SK-N-SH (cell line): ENCODE measurements at regions not wholly inside any gene's neighbourhood (a gene's known extent, or its start where the extent isn't known, plus 50 kb on each side); places are given as distances from the start of the nearest gene placed in this dataset.
"Not testable (repeated sequence)": the region's sequence is repeated elsewhere in the genome, so short reads cannot be mapped to it uniquely, and the experiment has no call there.

Experiments used
- CTCF ChIA-PET: fragments of 300-600, 350-600 bp; formaldehyde crosslinking; extraction: SDS; loops from one replicate; lab custom pipeline; 2021; lab: Yijun Ruan, JAX
- POLR2A ChIA-PET: fragments of 350-600 bp; sonication (Branson Sonifier 250); formaldehyde crosslinking; extraction: SDS; loops from one replicate; lab custom pipeline; 2020; ENCODE audit warnings: antibody characterized with exemption, inconsistent platforms; lab: Yijun Ruan, JAX
- DNase-seq: peaks from one replicate; pipeline ENCODE4 v3.0.0; 2012
- H2AFZ ChIP-seq: fragments of 200-600 bp; sonication (generic); 2 replicates; pipeline ENCODE4 v1.8.1; 2016; ENCODE audit warnings: antibody characterized with exemption, mild to moderate bottlenecking, low read depth
- H3F3A ChIP-seq: fragments of 200-600 bp; sonication (generic); replicated peaks from 2 replicates; pipeline ENCODE3; 2016; ENCODE audit warnings: antibody characterized with exemption, mild to moderate bottlenecking; ENCODE audit not compliant: insufficient read depth
- H3K27ac ChIP-seq, 2 experiments: fragments of 200-500 bp in 1 of 2; fragments of 200-600 bp in 1 of 2; sonication (Bioruptor generic) in 1 of 2; sonication (generic), shearing (Covaris generic) in 1 of 2; 2 replicates each; pipeline versions ENCODE4 v1.5.1 to v1.6.1; 2014 to 2016; ENCODE audit warnings: low read depth in 2 of 2, inconsistent platforms in 1 of 2, low read length in 1 of 2, mild to moderate bottlenecking in 1 of 2, mixed read lengths in 1 of 2
- H3K27me3 ChIP-seq: fragments of 200-600 bp; sonication (generic), shearing (Covaris generic); 2 replicates; pipeline ENCODE4 v1.6.1; 2016; ENCODE audit warnings: mixed run types; ENCODE audit not compliant: insufficient read depth
- H3K36me3 ChIP-seq, 2 experiments: fragments of 200-500 bp in 1 of 2; fragments of 200-600 bp in 1 of 2; sonication (Bioruptor generic) in 1 of 2; sonication (generic) in 1 of 2; replicated peaks in 1 of 2; 2 replicates each; pipeline versions ENCODE3 to v1.5.1; 2014 to 2016; ENCODE audit warnings: low read length in 1 of 2, mild to moderate bottlenecking in 1 of 2; ENCODE audit not compliant: insufficient read depth in 2 of 2, control insufficient read depth in 1 of 2
- H3K4me1 ChIP-seq, 2 experiments: fragments of 200-500 bp in 1 of 2; fragments of 200-600 bp in 1 of 2; sonication (Bioruptor generic) in 1 of 2; sonication (generic), shearing (Covaris generic) in 1 of 2; 2 replicates each; pipeline versions ENCODE4 v1.5.1 to v1.6.1; 2014 to 2016; ENCODE audit warnings: low read depth in 1 of 2, low read length in 1 of 2, mixed run types in 1 of 2; ENCODE audit not compliant: insufficient read depth in 2 of 2, control insufficient read depth in 1 of 2
- H3K4me2 ChIP-seq: fragments of 200-600 bp; sonication (generic), shearing (Covaris generic); 2 replicates; pipeline ENCODE4 v1.6.1; 2017; ENCODE audit warnings: mixed run types
- H3K4me3 ChIP-seq, 2 experiments: fragments of 200-500 bp in 1 of 2; fragments of 200-600 bp in 1 of 2; sonication (Bioruptor generic) in 1 of 2; sonication (generic), shearing (Covaris generic) in 1 of 2; 2 replicates each; pipeline versions ENCODE4 v1.5.1 to v1.8.1; 2014 to 2016; ENCODE audit warnings: low read depth in 2 of 2, inconsistent platforms in 1 of 2, low read length in 1 of 2, mild to moderate bottlenecking in 1 of 2, mixed read lengths in 1 of 2, moderate library complexity in 1 of 2
- H3K79me2 ChIP-seq: fragments of 200-600 bp; sonication (generic); 2 replicates; pipeline ENCODE4 v1.8.1; 2017; ENCODE audit warnings: mild to moderate bottlenecking; ENCODE audit not compliant: insufficient read depth
- H3K9ac ChIP-seq: fragments of 200-600 bp; sonication (generic); 2 replicates; pipeline ENCODE4 v1.6.1; 2017; ENCODE audit warnings: mixed run types
- H3K9me2 ChIP-seq: fragments of 200-600 bp; sonication (generic); 2 replicates; pipeline ENCODE4 v1.6.1; 2017; ENCODE audit warnings: mixed run types
- H3K9me3 ChIP-seq: fragments of 200-600 bp; sonication (generic); 2 replicates; pipeline ENCODE4 v1.6.1; 2017; ENCODE audit warnings: mixed run types, mild to moderate bottlenecking, moderate library complexity
- H4K20me1 ChIP-seq: fragments of 200-600 bp; sonication (generic); 2 replicates; pipeline ENCODE4 v1.6.1; 2017; ENCODE audit warnings: mild to moderate bottlenecking, mixed run types; ENCODE audit not compliant: insufficient read depth
- CHD2 ChIP-seq: fragments of 150-350 bp; IDR thresholded peaks from 2 replicates; pipeline ENCODE4 v1.6.1; 2018; ENCODE audit warnings: low read length; ENCODE audit not compliant: partially characterized antibody
- CTCF ChIP-seq: fragments of 200-600 bp; sonication (generic); IDR thresholded peaks from 2 replicates; pipeline ENCODE4 v1.6.1; 2017; ENCODE audit warnings: antibody characterized with exemption, mild to moderate bottlenecking, moderate library complexity
- EP300 ChIP-seq, 2 experiments: IDR thresholded peaks; 2 replicates each; pipeline versions ENCODE4 v1.4.0 to v1.6.1; 2012; ENCODE audit warnings: borderline replicate concordance in 1 of 2, low read depth in 1 of 2, low read length in 1 of 2
- FOSL2 ChIP-seq: IDR thresholded peaks from 2 replicates; pipeline ENCODE4 v1.4.0; 2012; ENCODE audit warnings: low read depth, mild to moderate bottlenecking, moderate library complexity, borderline replicate concordance
- FOXM1 ChIP-seq: IDR thresholded peaks from 2 replicates; pipeline ENCODE4 v1.4.0; 2012; ENCODE audit warnings: low read depth, mild to moderate bottlenecking
- GATA2 ChIP-seq: sonication (generic); formaldehyde crosslinking; IDR thresholded peaks from 2 replicates; pipeline ENCODE4 v1.5.0; 2020; ENCODE audit warnings: mild to moderate bottlenecking, missing genetic modification reagents
- IRF3 ChIP-seq: fragments of 150-350 bp; IDR thresholded peaks from 2 replicates; pipeline ENCODE4 v1.6.1; 2016; ENCODE audit warnings: mild to moderate bottlenecking, low read depth, low read length
- JUND ChIP-seq: IDR thresholded peaks from 2 replicates; pipeline ENCODE4 v1.4.0; 2012
- MXI1 ChIP-seq: IDR thresholded peaks from 2 replicates; pipeline ENCODE4 v1.6.1; 2012; ENCODE audit warnings: mild to moderate bottlenecking, low read depth, low read length, improper control_type of control experiment
- NFIC ChIP-seq: IDR thresholded peaks from 2 replicates; pipeline ENCODE4 v1.4.0; 2012; ENCODE audit warnings: borderline replicate concordance
- POLR2AphosphoS5 ChIP-seq: IDR thresholded peaks from 2 replicates; pipeline ENCODE4 v1.6.1; 2012; ENCODE audit warnings: low read depth, low read length
- SIN3A ChIP-seq: IDR thresholded peaks from 2 replicates; pipeline ENCODE4 v1.6.1; 2012; ENCODE audit warnings: low read depth, mild to moderate bottlenecking, low read length, moderate library complexity, borderline replicate concordance
- SMC3 ChIP-seq: IDR thresholded peaks from 2 replicates; pipeline ENCODE4 v1.6.1; 2012; ENCODE audit warnings: low read depth, low read length, improper control_type of control experiment
- TCF12 ChIP-seq: IDR thresholded peaks from 2 replicates; pipeline ENCODE4 v1.4.0; 2012
- TEAD4 ChIP-seq: IDR thresholded peaks from 2 replicates; pipeline ENCODE4 v1.4.0; 2012; ENCODE audit warnings: mild to moderate bottlenecking, borderline replicate concordance; ENCODE audit not compliant: insufficient read depth
- USF1 ChIP-seq: IDR thresholded peaks from 2 replicates; pipeline ENCODE4 v1.4.0; 2012; ENCODE audit warnings: low read depth, borderline replicate concordance
- USF2 ChIP-seq: fragments of 150-350 bp; IDR thresholded peaks from 2 replicates; pipeline ENCODE4 v1.6.1; 2017; ENCODE audit warnings: antibody characterized with exemption, low read length, low read depth, borderline replicate concordance
- YY1 ChIP-seq: IDR thresholded peaks from 2 replicates; pipeline ENCODE4 v1.4.0; 2012; ENCODE audit warnings: low read depth, mild to moderate bottlenecking
- WGBS: methylation state at CpG from one replicate; pipeline ENCODE4 v1.1.6; 2017; ENCODE audit warnings: low lambda C conversion rate; 5-methylcytosine and 5-hydroxymethylcytosine counted together

GRCh38 chr14:38941488-38941887 is 161.5 kb downstream of the SEC23A start:
- H3K27ac ChIP-seq, result no peak overlapping the region
- no peak overlapping the region for H3K4me3 ChIP-seq
- 13% methylated on average over 4 of the region's 4 CpGs for WGBS
- H2AFZ ChIP-seq, result no peak overlapping the region
- H3K36me3 ChIP-seq, result no peaks in the 10 kb centered on the region
- no peaks in the 10 kb centered on the region for H3K9me3 ChIP-seq
- no peaks in the 10 kb centered on the region for H3K9me2 ChIP-seq
- no peaks in the 10 kb centered on the region for H3K79me2 ChIP-seq
- H3K4me1 ChIP-seq, result no peaks in the 10 kb centered on the region
- H3K4me2 ChIP-seq, result no peak overlapping the region
- H4K20me1 ChIP-seq, result no peaks in the 10 kb centered on the region
- no peaks in the 10 kb centered on the region for H3F3A ChIP-seq
- CTCF ChIA-PET, result no interaction called here
- no peak overlapping the region for H3K9ac ChIP-seq
- POLR2A ChIA-PET, result no interaction called here
- no peak for DNase-seq
- TF ChIP-seq TEAD4 (no peak), GATA2 (CRISPR knock-in tag) (no peak)
- H3K27me3 ChIP-seq, result no peaks in the 10 kb centered on the region; the same call in 1 of the 2 replicates

GRCh38 chr14:38932653-38933000 is 170.4 kb downstream of the SEC23A start:
- H3K9me3 ChIP-seq, H3F3A ChIP-seq, H3K9ac ChIP-seq, H3K9me2 ChIP-seq, H3K79me2 ChIP-seq, H3K27me3 ChIP-seq, H3K4me1 ChIP-seq, H2AFZ ChIP-seq, H3K27ac ChIP-seq, H3K4me3 ChIP-seq, POLR2A ChIA-PET, H3K36me3 ChIP-seq, DNase-seq, H3K4me2 ChIP-seq, H4K20me1 ChIP-seq, CTCF ChIA-PET: not testable (repeated sequence)
- WGBS, result no CpG with 5 or more reads among the region's 3 CpGs

- H3K9ac ChIP-seq, result no peak overlapping the region
- no peaks in the 10 kb centered on the region for H3K9me2 ChIP-seq
- H3K79me2 ChIP-seq, result no peaks in the 10 kb centered on the region
- WGBS, result no CpG with 5 or more reads among the region's 11 CpGs
- no peaks in the 10 kb centered on the region for H3K9me3 ChIP-seq
- H3K27me3 ChIP-seq, result no peaks in the 10 kb centered on the region
- POLR2A ChIA-PET, result no interaction called here
- no peaks in the 10 kb centered on the region for H4K20me1 ChIP-seq
- DNase-seq, result no peak
- H3K27ac ChIP-seq, result no peak overlapping the region
- H3K4me2 ChIP-seq, result no peak overlapping the region
- H3K4me1 ChIP-seq, result no peaks in the 10 kb centered on the region
- CTCF ChIA-PET, result no interaction called here
- no peak overlapping the region for H2AFZ ChIP-seq
- H3K36me3 ChIP-seq, result no peaks in the 10 kb centered on the region
- H3K4me3 ChIP-seq, result no peak overlapping the region
- H3F3A ChIP-seq, result no peaks in the 10 kb centered on the region
- TF ChIP-seq YY1 (no peak), JUND (no peak), SMC3 (no peak), USF2 (no peak), USF1 (no peak), POLR2AphosphoS5 (no peak), TEAD4 (no peak), TCF12 (no peak), CTCF (no peak), FOSL2 (no peak), SIN3A (no peak), NFIC (no peak), MXI1 (no peak), GATA2 (CRISPR knock-in tag) (no peak), CHD2 (no peak), IRF3 (no peak), FOXM1 (no peak), EP300 (IDR thresholded peaks at IDR 0.05; ENCODE audit: borderline replicate concordance in 1 of 2, low read depth in 1 of 2, low read length in 1 of 2) (no peak)
Measured at GRCh38 chr14:38931969-38932652, 170.9 kb downstream of the SEC23A start.
